CD4-positive, alpha-beta T cell (primary cell): ENCODE measurements at regions not wholly inside any gene's neighbourhood (a gene's known extent, or its start where the extent isn't known, plus 50 kb on each side); places are given as distances from the start of the nearest gene placed in this dataset.

ENCODE experiments used
- ATAC-seq: fragments of 200-7000 bp; cut with Tn5 transposase; one replicate; pipeline ENCODE4 v1.10.0; 2022; ENCODE audit warnings: mild to moderate bottlenecking; ENCODE audit not compliant: poor library complexity
- CTCF ChIA-PET: fragments of 350-600 bp; sonication (Branson Sonifier 250); formaldehyde crosslinking; loops from one replicate; lab custom pipeline; 2021; ENCODE audit warnings: antibody characterized with exemption, inconsistent platforms; lab: Charles Lee
- POLR2A ChIA-PET: fragments of 350-600 bp; sonication (Branson Sonifier 250); formaldehyde crosslinking; loops from one replicate; lab custom pipeline; 2021; ENCODE audit warnings: antibody characterized with exemption, inconsistent platforms; lab: Charles Lee
- DNase-seq, 14 experiments: peaks; one replicate each; pipeline ENCODE4 v3.0.0-alpha.2; 2013 to 2020; ENCODE audit warnings: mixed read lengths in 2 of 14
- H3K27ac ChIP-seq, 2 donors: one replicate each; pipeline versions ENCODE4 v1.5.1 to v1.7.0; 2013; ENCODE audit warnings: low read length in 2 of 2, low read depth in 1 of 2, mild to moderate bottlenecking in 1 of 2
- H3K27me3 ChIP-seq, 2 experiments: 1 replicate in 1 of 2; 2 replicates in 1 of 2; pipeline versions ENCODE4 v1.6.1 to v1.7.0; 2013; ENCODE audit warnings: low read length in 2 of 2, control low read depth in 1 of 2, mild to moderate bottlenecking in 1 of 2, moderate library complexity in 1 of 2; ENCODE audit not compliant: insufficient read depth in 2 of 2, control insufficient read depth in 1 of 2
- H3K36me3 ChIP-seq: one replicate; pipeline ENCODE4 v1.6.1; 2013; ENCODE audit warnings: low read length, control low read depth; ENCODE audit not compliant: insufficient read depth
- H3K4me1 ChIP-seq: one replicate; pipeline ENCODE4 v1.6.1; 2013; ENCODE audit warnings: low read length, control low read depth; ENCODE audit not compliant: insufficient read depth
- H3K4me3 ChIP-seq: one replicate; pipeline ENCODE4 v1.5.1; 2013; ENCODE audit warnings: mild to moderate bottlenecking, low read length, moderate library complexity
- H3K9me3 ChIP-seq, 2 experiments: 1 replicate in 1 of 2; 2 replicates in 1 of 2; pipeline versions ENCODE4 v1.6.1 to v1.7.0; 2013; ENCODE audit warnings: low read length in 2 of 2, mild to moderate bottlenecking in 2 of 2, control low read depth in 1 of 2, moderate library complexity in 1 of 2; ENCODE audit not compliant: control insufficient read depth in 1 of 2, insufficient read depth in 1 of 2
- H3K27ac Mint-ChIP-seq: one replicate; pipeline ENCODE4 v1.8.0; 2020; ENCODE audit warnings: mixed read lengths
- H3K27me3 Mint-ChIP-seq: one replicate; pipeline ENCODE4 v1.8.0; 2021; ENCODE audit warnings: mixed read lengths
- H3K36me3 Mint-ChIP-seq: one replicate; pipeline ENCODE4 v1.8.0; 2021; ENCODE audit warnings: low read depth, mixed read lengths
- H3K4me1 Mint-ChIP-seq: one replicate; pipeline ENCODE4 v1.8.0; 2021; ENCODE audit warnings: low read depth, mixed read lengths
- H3K4me3 Mint-ChIP-seq: one replicate; pipeline ENCODE4 v1.8.0; 2020; ENCODE audit warnings: mild to moderate bottlenecking, mixed read lengths
- H3K9me3 Mint-ChIP-seq: one replicate; pipeline ENCODE4 v1.8.0; 2020; ENCODE audit warnings: mixed read lengths
- CTCF ChIP-seq: fragments of 200-600 bp; IDR thresholded peaks from one replicate; pipeline ENCODE4 v1.8.0; 2022; ENCODE audit warnings: antibody characterized with exemption, mild to moderate bottlenecking
- intact Hi-C, 2 experiments: fragments of 100-400 bp; cut with DNase I in 1 of 2; cut with micrococcal nuclease in 1 of 2; formaldehyde crosslinking; loops; one replicate each; pipeline versions ENCODE4 v1.15.1 to v1.9.0; 2023 to 2025; cut with DNase I, micrococcal nuclease

DNA sequence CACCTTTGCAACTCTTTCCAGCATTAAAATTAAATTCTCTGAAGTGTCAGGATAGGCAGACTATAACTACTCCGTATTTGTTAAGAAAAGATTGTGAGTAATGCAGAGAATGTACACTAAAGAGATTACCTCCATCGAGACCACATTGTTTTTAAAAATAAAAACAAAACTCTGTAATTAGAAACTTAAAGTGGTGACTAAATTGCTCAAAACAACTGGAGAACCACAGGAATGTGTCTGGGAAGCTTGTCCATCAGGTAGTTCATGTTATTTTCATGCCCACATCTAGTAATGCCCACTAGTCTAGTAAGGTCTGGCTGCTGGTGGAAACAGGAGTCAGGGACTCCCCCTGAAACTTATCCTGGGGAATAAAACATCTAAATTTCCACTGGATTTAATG is 103.0 kb upstream of the FOXQ1 start:
- ChIA-PET CTCF (no interaction called here), POLR2A (no interaction called here)
- Mint-ChIP-seq H3K27me3 (peaks cover 44% of the 10 kb centered on the region), H3K27ac (no peak overlapping the region), H3K4me1 (no peaks in the 10 kb centered on the region), H3K9me3 (no peaks in the 10 kb centered on the region), H3K4me3 (no peak overlapping the region), H3K36me3 (no peaks in the 10 kb centered on the region)
- intact Hi-C loops: no loop called here
- no peak for ATAC-seq
- Histone ChIP-seq H3K4me3 (no peak overlapping the region), H3K9me3 (no peaks in the 10 kb centered on the region), H3K4me1 (no peaks in the 10 kb centered on the region), H3K36me3 (no peaks in the 10 kb centered on the region), H3K27me3 (peaks cover 3 to 5% of the 10 kb centered on the region in 2 experiments), H3K27ac (no peak overlapping the region)
- no peak for DNase-seq
- no peak for TF ChIP-seq CTCF

- no peak overlapping the region for H3K27ac Mint-ChIP-seq
- POLR2A ChIA-PET: no interaction called here
- CTCF ChIA-PET: no interaction called here
Observed at GRCh38 chr6:1203546-1203945, 108.4 kb upstream of the FOXQ1 start.

GRCh38 chr6:1202201-1202600 is 109.7 kb upstream of the FOXQ1 start:
- Histone ChIP-seq H3K4me1 (no peaks in the 10 kb centered on the region), H3K27me3 (no peaks in the 10 kb centered on the region), H3K4me3 (no peak overlapping the region), H3K36me3 (no peaks in the 10 kb centered on the region), H3K9me3 (peaks cover 0 to 6% of the 10 kb centered on the region in 2 experiments), H3K27ac (no peak overlapping the region)
- ATAC-seq: no peak
- no peak for TF ChIP-seq CTCF
- Mint-ChIP-seq H3K36me3 (no peaks in the 10 kb centered on the region), H3K27ac (no peak overlapping the region), H3K27me3 (peaks cover 52% of the 10 kb centered on the region), H3K4me3 (no peak overlapping the region), H3K4me1 (peaks cover 8% of the 10 kb centered on the region), H3K9me3 (no peaks in the 10 kb centered on the region)
- CTCF ChIA-PET: no interaction called here
- intact Hi-C loops: no loop called here
- POLR2A ChIA-PET: no interaction called here
- no peak for DNase-seq

More at GRCh38 chr6:1203546-1203945, 108.4 kb upstream of the FOXQ1 start:
- Mint-ChIP-seq H3K36me3 (no peaks in the 10 kb centered on the region), H3K27me3 (peaks cover 55% of the 10 kb centered on the region), H3K4me3 (no peak overlapping the region), H3K4me1 (peaks cover 8% of the 10 kb centered on the region), H3K9me3 (no peaks in the 10 kb centered on the region)
- Histone ChIP-seq H3K36me3 (no peaks in the 10 kb centered on the region), H3K9me3 (peaks cover 0 to 6% of the 10 kb centered on the region in 2 experiments), H3K4me3 (no peak overlapping the region), H3K27ac (no peak overlapping the region), H3K4me1 (no peaks in the 10 kb centered on the region), H3K27me3 (no peaks in the 10 kb centered on the region)
- ATAC-seq: no peak
- intact Hi-C loops: no loop called here
- DNase-seq: no peak
- no peak for TF ChIP-seq CTCF
